Caki2 (cell line): ENCODE measurements at regions not wholly inside any gene's neighbourhood (a gene's known extent, or its start where the extent isn't known, plus 50 kb on each side); places are given as distances from the start of the nearest gene placed in this dataset.

ENCODE experiments used
- DNase-seq: peaks from one replicate; pipeline ENCODE4 v3.0.0-alpha.2; 2015; ENCODE audit warnings: low read depth
- in situ Hi-C: cut with HindIII; loops from 2 replicates; pipeline ENCODE4 v1.10.0; 2016; ENCODE audit warnings: low sequenced_read_pairs, low pct_unique_long_range_greater_than_20kb, mixed read lengths

DNA sequence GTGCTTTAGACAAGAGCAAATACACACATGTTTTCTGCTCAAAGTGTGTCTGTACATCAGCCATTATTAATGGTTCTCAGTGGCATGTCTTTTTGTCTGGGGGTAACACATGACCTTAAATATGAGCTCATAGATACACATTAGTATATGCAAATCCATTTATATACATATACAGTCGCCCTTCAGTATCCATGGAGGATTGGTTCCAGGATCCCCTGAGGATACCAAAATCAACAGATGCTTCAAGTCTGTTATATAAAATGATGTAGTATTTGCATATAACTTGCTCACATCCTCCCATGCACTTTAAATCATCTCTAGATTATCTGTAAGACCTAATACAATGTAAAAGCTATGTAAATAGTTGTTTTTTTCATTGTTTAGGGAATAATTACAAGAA, 298.1 kb downstream of the OLFM4 start:
- no peak for DNase-seq
- in situ Hi-C loops: no loop called here

DNA sequence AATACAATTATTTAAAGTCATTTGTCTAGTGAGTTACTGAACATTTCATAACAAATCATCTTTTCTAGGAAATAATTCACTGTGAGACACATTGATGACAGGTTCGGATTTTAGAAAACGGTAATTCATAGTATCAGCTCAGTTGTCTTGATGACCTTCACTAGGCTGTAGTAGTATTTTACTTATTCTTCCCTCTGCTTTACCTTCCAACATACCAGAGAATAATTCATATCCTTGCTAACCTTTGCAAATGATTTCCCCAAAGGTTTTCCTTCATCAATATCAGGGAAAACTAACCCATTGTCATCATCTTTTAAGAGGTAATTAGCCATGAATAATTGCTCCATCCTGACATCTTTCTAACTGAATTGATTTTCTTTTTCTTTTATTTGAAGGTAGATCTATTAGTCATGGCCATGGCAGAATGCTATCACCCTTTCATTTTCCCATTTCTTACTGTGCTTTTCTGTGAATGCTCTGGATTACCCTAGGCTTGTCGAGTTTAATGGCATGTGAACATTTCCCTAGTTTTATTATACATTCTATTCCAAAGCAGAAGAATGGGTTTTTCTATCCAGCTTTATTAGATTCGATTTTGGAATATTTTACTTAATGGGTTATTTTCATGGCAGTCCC, 299.2 kb downstream of the OLFM4 start:
- in situ Hi-C loops: no loop called here
- DNase-seq: no peak

DNA sequence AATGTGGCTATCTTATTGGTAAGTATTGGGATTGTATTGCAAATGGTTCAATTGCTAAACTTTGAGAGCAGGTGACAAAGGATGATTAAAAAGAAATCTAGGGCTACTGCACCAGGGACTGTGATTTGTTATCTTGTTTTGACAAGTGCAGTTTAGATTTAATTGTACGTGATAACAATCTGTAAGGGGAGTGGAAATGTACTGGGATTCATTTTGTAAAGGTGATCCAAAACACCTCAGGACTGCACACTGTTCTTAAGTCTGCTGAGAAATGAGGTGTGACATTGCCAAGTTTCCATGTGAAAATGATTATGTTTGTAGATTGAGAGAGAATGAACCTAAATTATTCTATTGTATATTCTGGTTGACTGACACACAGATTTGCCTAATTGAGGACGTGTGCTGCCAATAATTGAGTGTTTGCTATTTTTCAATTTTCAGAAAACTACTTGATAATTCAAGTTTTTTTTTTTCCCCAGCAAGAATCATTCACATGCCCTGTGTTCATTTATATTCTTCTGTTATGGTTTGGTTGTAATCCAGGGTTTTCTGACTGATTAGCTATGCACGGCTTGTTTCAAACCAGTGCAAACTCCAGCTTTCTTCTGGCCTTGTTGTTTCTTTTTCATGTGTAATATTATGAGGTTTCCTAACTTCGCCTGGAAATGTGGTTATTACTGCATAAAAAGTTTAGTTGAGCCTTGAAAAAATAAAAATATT, 308.0 kb downstream of the OLFM4 start:
- in situ Hi-C loops: no loop called here
- DNase-seq: no peak

DNA sequence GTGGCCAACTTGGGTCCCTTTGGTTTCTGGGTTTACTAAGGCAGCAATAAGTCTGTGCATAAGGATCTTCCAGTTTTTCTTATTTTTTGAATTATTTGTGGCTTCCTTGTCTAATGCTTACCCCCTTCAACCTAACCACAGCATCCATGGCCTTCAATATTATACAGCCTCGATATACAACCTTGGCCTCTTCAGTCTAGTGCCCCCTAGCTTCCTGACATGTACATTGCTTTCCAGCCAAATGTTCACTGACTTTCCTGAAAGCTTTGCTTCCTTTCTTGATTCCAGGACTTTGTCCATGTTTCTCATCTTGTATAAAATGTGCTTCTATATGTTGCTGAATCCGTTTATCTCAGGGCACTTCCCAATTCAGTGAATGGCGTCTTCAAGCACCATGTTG, 310.1 kb downstream of the OLFM4 start:
- in situ Hi-C loops: no loop called here
- DNase-seq: no peak

- DNase-seq: no peak
- in situ Hi-C loops: no loop called here
Measured at GRCh38 chr13:53340505-53341143, 312.0 kb downstream of the OLFM4 start.

GRCh38 chr13:53341144-53341510, 312.5 kb downstream of the OLFM4 start:
- in situ Hi-C loops: no loop called here
- no peak for DNase-seq

DNA sequence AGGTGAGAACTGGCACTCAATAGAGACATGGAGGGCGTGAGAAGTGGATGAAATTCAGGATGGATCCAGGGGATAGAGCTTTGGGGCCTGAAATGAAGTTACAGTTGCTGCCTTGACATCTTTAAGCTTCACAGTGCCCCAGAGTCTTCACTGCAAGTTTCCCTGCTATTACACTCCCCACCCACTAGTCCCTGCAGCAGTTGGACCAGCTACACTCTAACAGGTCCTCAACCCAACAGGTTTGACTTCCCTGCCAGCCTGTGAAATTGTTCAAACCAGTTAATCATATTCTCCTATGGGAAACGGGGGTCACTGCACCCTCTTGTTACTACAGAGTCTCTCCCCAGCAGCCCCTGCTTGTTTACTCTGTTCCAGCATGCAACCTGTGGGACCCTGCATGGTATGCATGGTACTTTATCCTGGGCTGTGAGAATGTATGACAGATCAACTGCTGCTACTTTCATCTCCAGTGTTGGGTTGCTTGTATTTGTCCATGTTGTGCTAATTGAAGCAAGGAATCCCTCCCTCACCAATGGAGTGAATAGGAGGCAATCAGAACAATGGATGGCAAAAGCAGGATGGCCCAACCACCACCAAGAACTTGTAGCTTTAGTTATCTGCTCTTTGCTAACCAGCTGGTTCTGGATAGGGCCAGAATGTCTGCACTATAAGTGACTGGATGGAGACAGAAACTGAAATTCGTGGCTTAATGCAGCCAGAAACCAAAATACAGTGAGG, 314.2 kb downstream of the OLFM4 start:
- in situ Hi-C loops: no loop called here
- DNase-seq: no peak

DNA sequence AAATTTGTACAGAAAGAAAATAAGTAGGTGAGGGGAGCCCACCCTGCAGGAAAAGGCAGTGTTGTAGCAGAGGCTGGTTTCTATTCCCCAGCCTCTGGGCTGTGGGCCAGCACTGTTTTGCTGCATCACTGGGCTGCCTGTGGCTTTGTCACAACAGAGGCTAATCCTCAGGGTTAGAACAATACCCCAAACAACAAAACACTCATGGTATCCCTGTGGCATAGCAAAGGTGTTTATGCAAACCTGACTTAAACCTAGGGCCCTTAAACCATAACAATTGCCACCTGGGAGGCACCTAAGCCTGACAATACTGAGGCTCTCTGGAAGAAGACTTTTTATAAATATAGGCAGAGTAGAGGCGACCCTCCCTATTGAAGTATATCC, 314.7 kb downstream of the OLFM4 start:
- in situ Hi-C loops: no loop called here
- DNase-seq: no peak

DNA sequence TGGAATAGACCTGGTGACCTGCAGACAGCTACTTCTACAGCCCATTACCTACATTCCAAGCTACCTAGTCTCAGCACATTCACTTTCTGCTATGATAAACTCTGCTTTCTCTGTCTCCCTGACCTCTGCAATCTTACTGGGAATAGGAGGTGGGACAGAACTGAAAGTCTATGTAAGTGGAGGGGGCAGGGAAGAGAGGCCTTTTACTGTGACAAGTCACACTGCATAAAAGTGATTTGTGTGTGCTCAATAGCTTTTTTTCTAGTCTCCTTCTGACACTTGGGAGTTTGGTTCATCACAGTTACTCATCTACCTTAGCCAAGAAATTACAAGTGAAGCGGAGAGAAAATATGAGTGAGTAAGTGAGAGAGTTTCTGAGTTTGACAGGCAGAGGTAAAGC, 322.4 kb downstream of the OLFM4 start:
- DNase-seq: no peak
- in situ Hi-C loops: no loop called here

GRCh38 chr13:53357582-53357981, 329.0 kb downstream of the OLFM4 start:
- in situ Hi-C loops: no loop called here
- no peak for DNase-seq

GRCh38 chr13:53368948-53369347, 340.3 kb downstream of the OLFM4 start:
- in situ Hi-C loops: no loop called here
- DNase-seq: no peak

GRCh38 chr13:53379485-53379884, 350.9 kb downstream of the OLFM4 start:
- in situ Hi-C loops: no loop called here
- no peak for DNase-seq

DNA sequence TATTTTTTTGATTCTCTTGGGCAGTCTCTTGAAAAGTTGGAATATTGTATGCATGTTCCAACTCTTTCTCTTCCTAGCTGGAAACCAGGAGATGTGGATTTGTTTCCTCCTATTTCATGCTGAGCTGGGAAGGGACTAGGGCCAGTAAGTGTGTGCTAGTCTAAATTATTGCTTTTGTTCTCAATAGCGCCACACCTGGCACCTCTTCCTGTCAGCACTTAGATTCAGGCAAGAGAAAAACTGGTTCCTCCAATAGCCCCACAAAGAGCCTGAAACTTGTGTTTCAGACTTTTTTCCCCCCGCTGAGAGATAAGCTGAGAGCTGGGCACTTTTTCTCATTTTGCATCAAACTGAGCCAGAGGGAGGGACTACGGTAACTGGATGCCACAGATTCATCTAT, 353.4 kb downstream of the OLFM4 start:
- in situ Hi-C loops: no loop called here
- no peak for DNase-seq

- DNase-seq: no peak
- in situ Hi-C loops: no loop called here
Measured at GRCh38 chr13:53398051-53398450, 369.4 kb downstream of the OLFM4 start.

DNA sequence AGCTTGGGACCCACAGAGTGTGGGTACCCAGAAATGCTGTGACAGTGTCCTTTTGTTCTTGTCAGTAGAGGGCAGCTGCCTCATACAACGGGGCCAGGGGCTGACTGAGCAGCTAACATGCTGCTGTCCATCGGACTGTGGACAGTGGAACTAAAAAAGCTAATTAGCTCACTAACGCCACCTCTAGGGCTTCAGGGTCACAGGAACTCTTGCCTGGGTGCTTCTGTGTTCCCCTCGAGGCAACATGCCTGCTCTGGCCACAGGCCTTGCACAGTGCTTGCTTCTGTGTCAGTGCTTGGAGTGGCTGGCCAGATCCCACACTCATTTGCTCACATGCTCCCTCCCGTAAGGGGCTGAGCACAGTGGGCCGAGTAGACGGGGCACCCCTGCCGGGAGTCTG, 377.0 kb downstream of the OLFM4 start:
- no peak for DNase-seq
- in situ Hi-C loops: no loop called here

- in situ Hi-C loops: no loop called here
- no peak for DNase-seq
Measured at GRCh38 chr13:53408306-53408705, 379.7 kb downstream of the OLFM4 start.

DNA sequence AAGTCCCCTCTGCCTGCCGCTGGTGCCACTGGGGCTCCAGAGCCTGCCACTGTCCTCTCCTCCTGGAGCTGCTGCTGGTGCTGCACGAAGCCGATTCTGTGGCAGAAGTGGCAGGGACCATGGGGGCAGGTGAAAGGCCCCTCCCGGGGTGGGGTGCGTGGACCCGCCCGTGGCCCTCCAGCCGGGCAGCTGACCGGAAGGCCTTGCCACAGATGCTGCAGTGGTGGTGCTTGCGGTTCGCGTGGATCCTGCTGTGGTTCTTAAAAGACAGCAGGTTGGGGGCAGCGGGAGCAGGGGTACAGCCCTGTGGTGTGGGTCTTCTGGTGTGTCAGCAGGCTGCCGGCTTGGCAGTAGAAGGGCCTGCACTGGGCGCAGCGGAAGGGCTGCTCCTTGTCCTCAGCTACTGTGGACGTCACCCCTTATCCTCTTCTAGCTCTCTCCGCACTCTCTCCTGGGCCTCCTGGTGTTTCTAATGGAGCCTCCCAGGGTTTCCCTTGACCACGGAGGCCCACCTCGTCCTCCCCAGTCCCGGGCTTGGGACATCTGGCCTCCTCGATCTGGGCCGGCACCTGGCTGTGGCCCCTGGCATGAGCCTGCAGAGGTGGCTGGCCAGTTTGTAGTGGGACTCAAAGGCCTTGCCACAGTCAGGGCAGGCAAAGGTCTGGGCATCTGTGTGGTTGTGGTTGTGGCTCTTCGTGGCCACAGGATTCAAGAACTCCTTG, 380.4 kb downstream of the OLFM4 start:
- in situ Hi-C loops: no loop called here
- DNase-seq: no peak

DNA sequence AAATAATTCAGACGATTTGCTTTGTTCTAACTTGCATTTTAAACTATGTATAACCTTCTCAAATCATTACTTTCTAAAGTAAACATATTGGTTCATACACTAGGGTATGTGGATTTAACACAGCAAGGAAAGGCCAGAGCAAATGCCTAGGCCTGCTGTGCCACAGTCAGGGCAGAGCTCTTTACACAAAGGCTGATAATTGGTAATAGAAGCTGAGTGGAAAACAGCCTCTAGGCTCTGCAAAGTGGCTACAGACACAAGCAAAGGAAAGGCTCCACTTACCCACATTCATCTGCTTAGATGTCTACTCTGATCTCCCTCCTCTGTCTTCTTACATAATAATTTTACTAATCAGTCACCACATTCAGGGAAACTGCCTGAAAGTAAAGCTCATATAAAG, 382.9 kb downstream of the OLFM4 start:
- no peak for DNase-seq
- in situ Hi-C loops: no loop called here

DNA sequence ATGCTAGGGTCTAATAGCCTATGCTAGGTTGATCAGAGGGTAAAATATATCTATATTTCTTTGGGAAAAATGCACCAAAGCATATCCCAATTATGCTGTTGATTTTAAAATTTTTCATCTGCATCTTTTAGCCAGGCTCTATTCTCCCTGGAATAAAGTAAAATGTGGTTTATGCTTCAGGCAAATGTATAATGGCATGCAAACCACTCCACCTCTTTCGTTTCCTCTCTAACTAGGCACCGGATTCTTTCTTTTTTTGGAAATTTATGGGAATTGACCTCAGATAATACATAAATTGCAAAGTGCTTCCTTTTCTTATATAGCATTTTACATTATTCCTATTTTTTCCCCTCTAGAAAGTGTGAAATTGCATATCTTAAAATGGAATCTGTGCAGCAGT, 386.5 kb downstream of the OLFM4 start:
- no peak for DNase-seq
- in situ Hi-C loops: no loop called here
